ENCODE measurements at regions not wholly inside any gene's neighbourhood (a gene's known extent, or its start where the extent isn't known, plus 50 kb on each side); places are given as distances from the start of the nearest gene placed in this dataset.
"Not testable (repeated sequence)": the region's sequence is repeated elsewhere in the genome, so short reads cannot be mapped to it uniquely, and the experiment has no call there.

DNA sequence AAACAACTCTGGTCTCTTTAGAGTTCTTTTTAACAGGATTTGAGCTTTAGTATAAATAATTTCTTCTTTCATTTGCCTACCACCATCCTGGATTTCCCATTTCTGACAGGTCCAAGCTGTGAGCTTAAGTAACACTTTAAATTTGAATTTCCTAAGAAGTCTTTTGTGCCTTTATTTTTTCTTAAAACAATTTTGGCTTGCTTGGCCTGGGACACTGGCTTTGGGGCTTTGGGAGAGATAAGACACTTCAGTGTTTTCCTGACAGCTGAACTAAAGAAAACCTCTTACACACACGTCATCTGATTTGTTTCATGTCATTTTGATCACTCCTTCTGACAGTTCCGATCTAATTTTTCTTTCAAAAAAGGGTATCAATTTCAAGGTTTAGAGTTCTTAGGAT lies 121.3 kb upstream of the BMPER start:
- no peak for DNase-seq (ENCODE audit: low read depth, low spot score)

DNA sequence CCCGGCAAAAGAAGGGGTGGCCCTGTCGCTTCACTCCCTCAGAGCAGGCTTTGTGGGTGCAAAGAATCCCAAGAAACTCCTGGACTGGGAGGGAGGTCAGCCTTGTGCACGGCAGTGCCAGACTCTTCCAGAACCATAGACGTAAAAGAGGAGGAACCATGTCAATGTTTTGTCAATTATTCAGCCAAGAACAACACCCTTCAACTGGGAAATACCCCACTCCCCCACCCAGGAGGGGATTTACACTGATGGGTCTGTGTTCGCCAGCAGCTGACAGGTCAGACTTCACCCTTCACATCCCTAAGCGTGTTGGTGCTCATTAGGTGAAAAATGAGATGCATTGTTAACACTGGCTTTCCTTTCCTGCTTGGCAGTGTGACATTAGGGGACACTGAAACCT lies 116.8 kb upstream of the BMPER start:
- peak; percentile 42 for DNase-seq (ENCODE audit: low read depth, low spot score)

DNA sequence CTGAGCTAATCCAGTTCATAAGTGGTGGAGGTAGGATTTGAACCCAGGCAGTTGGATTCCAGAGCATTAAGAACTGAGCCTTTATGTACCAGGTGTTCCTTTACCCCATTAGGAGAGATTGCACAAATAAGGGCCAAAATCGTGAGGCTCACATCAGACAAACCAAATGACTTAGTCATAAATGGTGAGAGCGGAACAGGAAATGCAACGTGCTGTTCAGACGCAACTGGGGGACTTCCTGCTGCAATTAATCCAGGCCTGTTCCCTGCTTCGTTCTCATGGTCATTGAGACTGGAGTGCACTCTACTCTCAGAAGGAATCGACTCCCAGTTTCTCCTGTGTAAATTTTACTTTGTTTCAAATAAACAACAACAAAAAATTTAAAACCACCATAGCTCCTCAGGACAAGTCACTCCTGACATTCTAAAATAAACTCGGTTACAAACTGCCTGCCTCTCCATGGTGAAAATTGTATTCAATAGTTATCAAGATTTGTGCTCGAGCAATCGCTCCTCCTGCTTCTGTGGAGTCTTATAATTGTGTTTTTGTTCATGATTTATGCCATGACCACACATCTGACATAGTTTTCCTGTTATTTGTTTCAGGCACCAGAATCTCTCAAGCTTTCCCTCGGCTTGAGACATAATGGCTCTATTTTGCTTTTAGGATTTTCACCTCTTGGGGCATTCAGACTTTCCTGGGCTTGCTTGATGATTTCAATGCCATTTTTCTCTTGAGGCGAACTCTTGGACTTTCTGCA lies 115.3 kb upstream of the BMPER start:
- no peak for DNase-seq (ENCODE audit: low read depth, low spot score)

DNA sequence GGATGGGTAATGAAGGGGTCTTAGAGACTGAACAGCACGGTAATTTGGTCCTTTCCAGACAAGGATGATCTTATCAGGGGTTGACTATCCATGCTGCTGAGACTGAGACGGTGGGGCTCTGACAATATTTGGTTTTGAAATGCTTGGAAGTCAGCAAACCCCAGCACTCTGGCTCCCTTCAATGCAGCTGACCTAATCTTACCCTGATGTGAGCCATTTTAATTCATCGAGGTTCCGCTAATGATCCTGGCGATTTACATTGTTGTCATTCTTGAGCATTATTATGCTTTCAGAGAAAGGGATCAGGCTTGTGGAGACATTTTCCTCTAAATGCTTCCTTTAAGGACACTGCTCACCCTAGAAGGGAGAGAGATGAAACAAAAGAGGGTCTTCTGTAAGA lies 114.6 kb upstream of the BMPER start:
- DNase-seq (ENCODE audit: low read depth, low spot score) = peak; percentile 54

DNA sequence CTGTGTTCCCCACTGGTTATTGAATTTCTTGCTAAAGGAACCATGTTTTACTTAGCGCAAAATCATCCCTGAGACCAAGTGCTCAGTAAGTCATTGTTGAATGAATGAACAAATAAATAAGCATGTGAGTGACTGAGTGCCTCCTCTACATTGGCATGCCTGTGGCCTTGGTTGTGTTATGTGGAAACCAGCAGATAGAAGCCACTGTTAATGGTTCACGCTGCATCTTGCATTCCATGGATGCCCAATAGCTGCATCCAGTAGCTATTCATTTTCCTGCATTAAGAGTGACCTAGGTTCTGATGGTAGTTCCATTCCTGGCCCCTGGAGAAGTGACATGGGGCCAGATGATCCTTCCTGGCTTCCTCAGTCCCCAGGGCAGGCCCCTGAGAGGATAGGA lies 113.3 kb upstream of the BMPER start:
- no peak for DNase-seq (ENCODE audit: low read depth, low spot score)

DNA sequence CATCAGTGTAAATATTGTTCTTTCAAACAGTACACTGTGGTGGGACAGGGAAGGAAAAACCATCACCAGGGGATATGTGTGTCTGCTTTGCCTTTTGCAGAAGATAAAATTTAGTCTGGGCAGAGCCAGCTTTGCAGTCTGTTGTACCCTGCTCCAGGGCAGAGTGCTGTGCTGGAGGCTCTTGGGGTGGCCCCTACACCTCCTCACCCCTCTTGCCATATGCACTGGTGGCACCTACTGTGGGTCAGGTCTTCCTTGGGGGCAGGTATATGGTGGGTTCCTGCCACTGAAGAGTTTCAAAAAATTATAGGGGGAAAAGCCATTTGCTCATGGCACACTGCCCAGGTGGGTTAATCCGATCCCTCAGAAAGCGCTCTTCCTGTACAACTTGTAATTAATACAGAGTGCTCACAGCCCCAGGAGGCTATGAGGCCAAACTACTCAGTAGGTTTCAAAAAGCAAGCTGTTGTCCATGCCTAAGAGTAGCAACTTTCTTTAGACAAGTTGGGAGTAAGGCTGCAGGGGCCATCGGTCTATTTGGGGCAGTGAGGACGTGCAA lies 112.7 kb upstream of the BMPER start:
- no peak for DNase-seq (ENCODE audit: low read depth, low spot score)

DNA sequence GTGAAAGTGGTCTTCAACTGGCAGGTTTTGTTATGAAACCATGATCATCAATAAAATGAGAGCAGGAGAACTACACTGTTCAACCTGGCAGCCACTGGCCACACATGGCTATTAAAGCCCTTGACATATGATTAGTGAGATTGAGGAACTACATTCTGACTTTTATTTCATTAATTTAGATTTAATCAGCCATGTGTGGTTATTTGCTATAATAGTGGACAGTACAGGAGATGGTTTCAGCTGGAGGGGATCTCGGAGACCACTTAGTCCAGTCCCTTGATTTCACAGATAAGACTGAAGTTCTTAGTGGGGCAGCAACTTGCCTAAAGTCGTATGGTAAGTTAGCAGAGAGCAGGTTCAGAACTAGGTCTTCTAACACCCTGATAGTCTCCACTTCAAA lies 111.7 kb upstream of the BMPER start:
- DNase-seq (ENCODE audit: low read depth, low spot score) = no peak

DNA sequence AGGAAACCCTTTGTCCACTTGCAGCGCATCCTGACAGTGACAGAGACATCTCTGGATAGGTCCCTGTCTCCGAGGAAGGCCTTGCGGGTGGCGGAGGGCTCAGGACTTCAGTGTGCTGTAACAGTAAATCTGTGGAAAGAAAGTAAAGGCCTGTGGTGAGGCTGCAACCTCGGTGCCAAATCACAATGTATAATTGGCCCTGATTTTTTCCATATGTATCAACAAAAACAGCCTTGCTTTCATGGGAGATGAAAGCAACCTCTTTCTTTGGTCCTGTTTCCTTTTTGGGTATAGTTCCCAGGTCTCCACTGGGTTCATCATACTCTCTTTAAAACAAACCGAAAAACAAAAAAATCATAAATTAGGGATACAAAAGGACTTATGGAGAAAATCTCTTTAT lies 110.9 kb upstream of the BMPER start:
- no peak for DNase-seq (ENCODE audit: low read depth, low spot score)

DNA sequence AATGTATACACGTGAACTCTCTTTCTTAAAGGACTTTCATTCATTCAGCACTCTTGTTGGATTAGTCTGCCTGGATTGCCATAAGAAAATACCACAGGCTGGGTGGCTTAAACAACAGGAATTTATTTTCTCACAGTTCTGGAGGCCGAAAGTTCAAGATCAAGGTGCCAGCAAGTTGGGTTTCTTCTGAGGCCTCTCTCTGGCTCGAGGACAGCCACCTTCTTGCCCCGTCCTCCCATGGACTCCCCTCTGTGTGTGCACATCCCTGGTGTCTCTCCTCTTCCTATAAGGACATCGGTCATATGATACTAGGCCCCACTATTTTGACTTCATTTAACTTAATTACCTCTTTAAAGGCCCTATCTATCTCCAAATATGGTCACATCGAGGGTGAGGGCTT lies 110.4 kb upstream of the BMPER start:
- no peak for DNase-seq (ENCODE audit: low read depth, low spot score)

DNA sequence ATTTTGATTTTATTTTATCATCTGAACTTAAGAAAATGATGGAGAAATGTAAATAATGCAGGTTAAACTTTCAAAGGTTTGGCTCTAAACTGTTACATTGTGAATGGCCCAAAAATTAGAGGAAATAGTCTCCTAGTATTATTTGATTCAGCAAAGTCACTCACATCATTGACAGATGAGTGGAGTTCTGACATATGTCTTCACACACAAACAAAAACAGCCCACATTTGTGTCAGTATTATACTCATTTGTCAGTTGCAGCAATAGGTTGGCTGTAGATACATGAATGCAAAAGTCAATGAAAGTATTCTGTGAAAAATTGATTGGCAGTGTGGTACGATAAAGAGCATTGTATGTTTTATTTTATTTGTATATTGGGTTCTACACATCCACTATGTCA lies 108.8 kb upstream of the BMPER start:
- no peak for DNase-seq (ENCODE audit: low read depth, low spot score)

DNA sequence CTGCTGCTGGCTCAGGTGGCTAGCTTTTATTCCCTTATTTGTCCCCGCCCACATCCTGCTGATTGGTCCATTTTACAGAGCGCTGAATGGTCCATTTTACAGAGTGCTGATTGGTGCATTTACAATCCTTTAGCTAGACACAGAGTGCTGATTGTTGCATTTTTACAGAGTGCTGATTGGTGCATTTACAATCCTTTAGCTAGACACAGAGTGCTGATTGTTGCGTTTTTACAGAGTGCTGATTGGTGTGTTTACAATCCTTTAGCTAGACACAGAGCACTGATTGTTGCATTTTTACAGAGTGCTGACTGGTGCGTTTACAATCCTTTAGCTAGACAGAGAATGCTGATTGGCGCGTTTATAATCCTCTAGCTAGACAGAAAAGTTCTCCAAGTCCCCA lies 107.8 kb upstream of the BMPER start:
- not testable (repeated sequence) for DNase-seq (ENCODE audit: low read depth, low spot score)

DNA sequence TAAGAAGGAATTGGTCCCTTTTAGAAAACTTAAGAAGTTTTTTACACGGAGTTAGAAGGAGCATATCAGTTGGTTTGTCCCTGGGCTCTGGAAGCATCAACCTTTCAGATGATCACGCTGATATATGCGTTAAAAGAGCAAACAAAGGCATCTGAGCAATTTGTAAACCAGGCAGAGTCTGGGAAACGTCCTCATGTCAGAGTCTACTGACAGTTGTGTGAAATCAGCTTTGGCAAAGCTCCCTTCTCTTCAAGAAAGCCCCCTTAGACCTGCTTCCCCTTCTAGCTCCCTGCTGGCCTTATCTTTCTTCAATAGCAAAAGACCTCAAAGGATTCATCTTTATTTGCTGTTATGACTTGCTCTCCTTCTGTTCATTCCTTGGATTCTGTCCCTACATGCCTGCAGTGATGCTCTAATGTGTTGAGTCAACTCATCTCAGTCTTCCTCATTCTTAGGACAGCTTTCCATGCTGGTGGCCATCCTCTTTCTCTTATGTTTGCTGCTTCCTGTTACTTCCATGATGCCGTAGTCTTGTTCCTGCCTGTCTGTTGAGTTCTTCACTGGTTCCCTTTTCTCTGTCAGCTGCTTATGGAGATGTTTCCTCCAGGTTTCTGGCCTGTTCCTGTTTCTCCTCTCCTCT lies 106.5 kb upstream of the BMPER start:
- DNase-seq (ENCODE audit: low read depth, low spot score) = no peak

DNA sequence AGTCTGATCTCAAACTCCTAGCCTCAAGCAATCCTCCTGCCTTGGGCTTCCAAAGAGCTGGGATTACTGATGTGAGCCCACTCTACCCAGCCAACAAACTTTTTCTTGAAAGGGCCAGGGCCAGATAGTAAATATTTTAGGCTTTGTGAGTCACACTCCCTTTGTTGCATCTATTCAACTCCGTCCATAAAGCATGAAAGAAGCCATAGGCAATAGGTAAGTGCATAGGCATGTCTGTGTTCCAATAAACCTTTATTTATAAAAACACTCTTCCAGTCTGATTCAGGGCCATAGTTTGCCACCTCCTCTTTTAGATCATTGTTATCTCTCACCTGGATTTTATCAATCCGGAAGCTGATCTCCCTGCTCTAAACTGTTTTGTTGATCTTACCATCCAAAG lies 105.6 kb upstream of the BMPER start:
- DNase-seq (ENCODE audit: low read depth, low spot score) = no peak

DNA sequence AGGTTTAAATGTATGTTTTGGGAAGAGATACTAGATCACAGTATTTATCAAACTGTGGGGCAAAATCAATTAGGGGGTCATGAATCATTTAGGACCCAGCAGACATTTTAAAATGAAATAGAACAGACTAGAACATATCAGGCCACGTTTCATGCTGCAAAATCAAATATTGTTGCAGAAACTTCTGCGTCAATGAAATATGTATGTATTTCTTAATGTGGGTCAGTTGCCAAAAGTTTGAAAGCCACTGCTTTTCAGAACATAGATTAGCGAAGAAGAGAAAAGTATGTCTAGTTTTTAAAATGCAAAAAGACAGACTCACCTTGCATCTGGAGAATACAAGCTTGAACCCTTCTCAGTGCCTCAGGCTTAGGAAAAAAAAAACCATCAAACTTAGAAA lies 102.7 kb upstream of the BMPER start:
- no peak for DNase-seq (ENCODE audit: low read depth, low spot score)

DNA sequence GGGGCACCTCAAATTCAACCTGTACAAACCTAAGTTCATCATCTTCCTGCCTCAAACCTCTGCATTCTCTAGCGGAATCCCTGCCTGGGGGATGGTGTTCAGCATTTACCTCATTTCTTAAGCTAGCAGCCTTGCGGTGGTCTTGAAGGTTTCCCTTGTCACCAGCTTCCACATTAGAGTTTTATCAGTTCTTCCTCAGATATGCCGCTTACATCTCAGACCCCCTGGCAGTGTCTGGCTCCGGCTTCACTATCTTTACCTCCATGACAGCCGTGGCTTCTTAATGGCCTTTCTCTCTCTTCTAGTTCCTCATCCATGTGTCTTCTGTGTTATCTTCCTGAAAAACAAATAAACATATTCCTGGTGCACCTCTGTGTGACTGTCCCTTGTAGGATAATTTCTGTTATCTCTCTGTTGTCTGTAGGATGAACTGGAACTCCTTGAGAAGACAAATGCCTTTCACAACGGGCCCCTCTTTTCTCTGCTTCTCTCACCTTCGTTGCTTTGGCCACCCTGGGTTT lies 101.1 kb upstream of the BMPER start:
- no peak for DNase-seq (ENCODE audit: low read depth, low spot score)

DNA sequence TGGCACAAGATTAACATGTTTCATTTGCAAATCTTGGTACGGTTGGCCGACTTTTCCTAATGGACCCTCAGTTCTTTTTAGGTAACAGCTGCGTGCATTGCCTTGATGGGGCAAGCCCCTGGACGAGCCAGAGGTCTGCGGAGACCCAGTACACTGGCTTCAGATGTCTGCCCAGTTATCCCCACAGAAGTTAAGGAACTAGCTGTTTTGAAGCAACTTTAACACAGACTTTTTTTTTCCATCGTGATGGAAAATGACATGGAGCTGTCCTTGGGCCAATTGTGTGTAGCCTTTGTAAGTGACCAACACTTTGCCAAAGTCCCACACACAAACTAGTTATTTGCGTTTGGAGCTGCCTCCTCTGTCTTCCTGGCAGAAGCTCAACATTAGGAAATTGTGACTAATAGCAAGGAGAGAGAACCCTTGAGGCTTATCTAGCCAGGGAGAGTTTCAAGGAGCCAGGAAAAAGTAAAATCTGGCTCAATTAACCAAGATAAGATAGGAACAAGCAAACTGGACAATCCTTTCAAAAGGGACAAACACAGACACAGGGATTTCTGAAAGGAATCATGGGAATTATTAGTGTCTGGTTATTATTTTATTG lies 99.6 kb upstream of the BMPER start:
- DNase-seq (ENCODE audit: low read depth, low spot score) = peak; percentile 75

DNA sequence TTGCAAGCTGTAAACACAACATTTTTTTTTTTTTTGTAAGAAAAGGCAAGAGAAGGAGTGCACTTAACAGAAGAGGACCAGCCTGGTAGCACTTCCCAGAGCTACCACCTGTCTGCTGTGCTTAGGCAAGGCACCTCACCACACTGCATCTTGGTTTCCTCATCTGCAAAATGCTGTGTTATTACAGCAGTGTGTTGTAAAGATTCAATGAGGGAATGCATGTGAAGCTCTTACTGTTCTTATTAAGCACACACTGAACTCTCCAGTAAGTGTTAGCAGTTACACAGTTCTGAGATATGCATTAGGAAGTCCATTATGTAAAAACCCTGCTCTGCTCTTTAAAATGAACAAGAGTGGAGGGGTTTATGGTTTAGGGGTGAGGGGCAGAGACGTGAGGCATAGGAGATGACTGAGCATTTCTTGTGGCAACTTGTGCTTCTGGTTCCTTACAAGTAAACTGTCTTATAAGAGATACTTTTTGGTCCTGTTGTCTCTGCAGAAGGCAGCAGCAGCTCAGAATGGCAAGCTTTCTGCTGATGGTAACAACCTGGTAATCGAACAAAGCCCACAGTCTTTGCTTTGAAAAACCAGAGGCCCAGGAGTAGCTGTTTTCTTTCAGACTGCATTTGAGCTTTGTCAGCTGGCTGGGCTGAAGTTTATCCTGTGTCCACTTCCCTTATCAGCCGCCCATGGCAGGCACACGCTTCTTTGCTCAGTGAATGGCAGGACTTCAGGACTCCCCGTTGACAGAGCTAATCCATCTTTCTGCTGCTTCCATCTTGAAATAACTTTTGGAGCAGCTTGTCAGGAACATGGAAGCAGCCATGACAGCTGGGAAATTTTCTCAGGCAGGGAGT lies 98.8 kb upstream of the BMPER start:
- DNase-seq (ENCODE audit: low read depth, low spot score) = peak; percentile 34

DNA sequence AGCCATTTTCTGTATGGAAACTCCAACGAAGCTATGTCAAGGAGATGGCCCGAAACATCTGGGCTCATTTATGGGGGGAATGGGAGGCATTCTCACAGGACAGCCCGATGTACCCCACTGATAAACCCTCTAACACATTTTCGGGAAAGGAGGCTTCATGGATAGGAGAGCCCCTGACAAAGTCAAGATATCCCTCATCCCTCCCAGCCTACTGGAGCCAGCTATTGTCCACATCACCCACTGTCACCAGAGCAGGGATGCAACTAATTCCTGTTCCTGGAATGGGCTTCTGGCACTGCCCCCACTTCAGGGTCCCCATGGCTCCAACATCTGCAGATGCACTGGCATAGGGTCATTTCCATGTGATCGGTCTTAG lies 98.2 kb upstream of the BMPER start:
- no peak for DNase-seq (ENCODE audit: low read depth, low spot score)

DNA sequence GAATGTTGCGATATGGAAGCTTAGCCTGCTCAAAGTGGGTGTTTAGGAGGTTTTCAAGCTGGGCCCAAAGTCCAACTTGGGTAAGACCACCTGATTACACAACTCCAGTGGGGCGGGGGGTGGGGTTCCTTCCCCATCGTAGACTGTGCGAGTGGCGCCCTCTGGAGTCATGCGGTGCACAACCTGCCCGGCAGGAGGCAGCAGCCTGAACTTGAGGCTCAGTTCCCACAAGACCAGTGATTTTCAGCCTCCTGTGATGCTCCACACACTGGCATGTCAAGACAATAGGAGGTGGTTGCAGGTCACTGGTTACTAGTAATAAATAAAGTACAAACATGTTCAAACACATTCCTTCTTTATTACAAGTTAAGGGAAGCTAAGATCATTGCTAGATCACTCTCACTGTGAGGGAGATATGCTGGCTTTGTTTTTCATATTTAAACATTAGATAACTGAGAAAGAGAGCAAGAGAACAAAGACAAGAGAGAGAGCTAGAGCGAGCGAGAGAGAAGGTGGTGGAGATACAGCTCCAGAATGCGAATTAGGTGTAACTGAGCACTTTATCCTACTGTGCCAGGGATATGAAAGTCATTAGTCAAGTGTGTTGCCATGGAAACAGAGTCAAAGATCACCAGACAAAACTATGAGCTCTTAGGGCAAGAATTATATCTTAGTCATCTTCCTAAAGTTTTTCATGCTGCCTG lies 97.4 kb upstream of the BMPER start:
- peak; percentile 70 for DNase-seq (ENCODE audit: low read depth, low spot score)

DNA sequence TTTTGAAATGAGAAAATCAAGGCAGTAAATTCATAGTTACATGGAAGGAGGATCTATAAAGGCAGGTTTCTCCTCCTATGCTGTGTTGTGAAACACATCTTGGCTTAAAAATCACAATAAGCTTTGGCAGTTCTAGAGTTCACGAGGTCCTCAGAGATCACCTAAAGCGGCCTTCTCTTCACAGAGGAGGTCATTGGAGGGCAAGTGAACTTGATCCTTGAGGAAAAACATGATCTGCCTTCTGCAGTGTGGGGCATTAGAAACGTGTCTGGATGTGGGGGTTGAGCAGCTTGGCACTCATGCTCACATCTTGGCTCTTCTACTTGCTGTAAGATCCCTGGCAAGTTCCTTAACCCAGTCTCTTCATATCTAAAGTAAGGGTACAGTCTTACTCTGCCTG lies 96.1 kb upstream of the BMPER start:
- no peak for DNase-seq (ENCODE audit: low read depth, low spot score)

DNA sequence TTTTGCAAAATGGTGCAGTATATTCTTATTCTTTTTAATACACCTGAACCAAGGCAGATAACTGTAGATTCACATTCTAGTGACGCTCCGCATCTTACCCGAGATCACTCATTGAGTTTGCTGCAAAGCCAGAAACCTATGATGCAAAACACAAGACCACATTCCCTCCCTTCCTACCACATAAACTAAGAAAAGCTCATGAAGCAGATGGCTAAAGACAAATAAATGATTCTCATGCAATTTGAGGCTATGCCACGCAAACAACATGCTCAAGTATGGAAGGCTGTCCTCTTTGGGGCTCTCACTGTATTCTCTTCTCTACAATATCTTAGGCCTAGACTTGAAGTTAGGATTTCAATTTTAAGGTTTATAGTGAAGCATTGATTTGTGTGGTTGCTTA lies 95.0 kb upstream of the BMPER start:
- no peak for DNase-seq (ENCODE audit: low read depth, low spot score)

Data from astrocyte of the hippocampus (primary cell).